HepG2 (cell line): ENCODE measurements at regions not wholly inside any gene's neighbourhood (a gene's known extent, or its start where the extent isn't known, plus 50 kb on each side); places are given as distances from the start of the nearest gene placed in this dataset.

Experiments
- EZH2 ChIP-seq: conservative IDR thresholded peaks from 2 replicates; pipeline ENCODE4 v1.6.1; 2012; ENCODE audit warnings: mild to moderate bottlenecking, low read depth, low read length, moderate library complexity
- HDAC6 ChIP-seq: fragments of 200-600 bp; sonication (generic); IDR thresholded peaks from 2 replicates; pipeline ENCODE4 v1.7.0; 2017; ENCODE audit warnings: mild to moderate bottlenecking, antibody characterized with exemption, low read length, low read depth
- JUNB ChIP-seq: sonication (generic); formaldehyde crosslinking; IDR thresholded peaks from 2 replicates; pipeline ENCODE4 v1.8.0; 2022; ENCODE audit warnings: missing genetic modification reagents, mild to moderate bottlenecking, borderline replicate concordance
- MIXL1 ChIP-seq: IDR thresholded peaks from 2 replicates; pipeline ENCODE4 v1.6.1; 2016
- NFYB ChIP-seq: sonication (generic); formaldehyde crosslinking; IDR thresholded peaks from 2 replicates; pipeline ENCODE4 v1.4.0; 2020; ENCODE audit warnings: missing genetic modification reagents
- SP2 ChIP-seq: sonication (generic); formaldehyde crosslinking; IDR thresholded peaks from 2 replicates; pipeline ENCODE4 v1.5.1; 2020; ENCODE audit warnings: mild to moderate bottlenecking, missing genetic modification reagents
- ZBTB4 ChIP-seq: sonication (generic); formaldehyde crosslinking; IDR thresholded peaks from 2 replicates; pipeline ENCODE4 v1.4.0; 2020; ENCODE audit warnings: missing genetic modification reagents, mild to moderate bottlenecking, borderline replicate concordance
- ZNF569 ChIP-seq: sonication (generic); formaldehyde crosslinking; IDR thresholded peaks from 2 replicates; pipeline ENCODE4 v1.5.0; 2020; ENCODE audit warnings: mild to moderate bottlenecking, missing genetic modification reagents, moderate library complexity, borderline replicate concordance
- TF ChIP-seq, protein P1 (sequence below): sonication (generic); formaldehyde crosslinking; IDR thresholded peaks from 2 replicates; pipeline ENCODE4 v1.5.0; 2020; ENCODE audit warnings: mild to moderate bottlenecking, missing genetic modification reagents, moderate library complexity

DNA sequence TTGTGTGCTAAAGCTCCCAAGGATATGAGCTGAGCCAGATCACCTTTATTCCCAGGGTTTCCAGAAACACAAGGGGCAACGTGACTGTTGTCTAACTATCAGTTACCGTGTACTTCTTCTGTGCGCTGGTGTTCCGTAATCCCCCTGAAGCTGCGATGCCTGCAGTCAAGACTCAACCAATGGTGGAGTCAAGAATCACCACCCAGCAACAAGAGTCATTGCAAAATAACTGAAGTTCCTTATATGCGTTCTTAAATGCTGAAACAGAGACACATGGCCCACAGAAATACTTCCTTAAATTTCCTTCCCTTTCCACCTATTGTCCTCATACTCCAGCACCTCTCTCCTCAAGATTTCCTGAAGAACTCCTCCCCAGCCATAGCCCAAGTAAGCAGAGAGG is 200.2 kb downstream of the KATNAL1 start:
- TF ChIP-seq, protein P1, sequence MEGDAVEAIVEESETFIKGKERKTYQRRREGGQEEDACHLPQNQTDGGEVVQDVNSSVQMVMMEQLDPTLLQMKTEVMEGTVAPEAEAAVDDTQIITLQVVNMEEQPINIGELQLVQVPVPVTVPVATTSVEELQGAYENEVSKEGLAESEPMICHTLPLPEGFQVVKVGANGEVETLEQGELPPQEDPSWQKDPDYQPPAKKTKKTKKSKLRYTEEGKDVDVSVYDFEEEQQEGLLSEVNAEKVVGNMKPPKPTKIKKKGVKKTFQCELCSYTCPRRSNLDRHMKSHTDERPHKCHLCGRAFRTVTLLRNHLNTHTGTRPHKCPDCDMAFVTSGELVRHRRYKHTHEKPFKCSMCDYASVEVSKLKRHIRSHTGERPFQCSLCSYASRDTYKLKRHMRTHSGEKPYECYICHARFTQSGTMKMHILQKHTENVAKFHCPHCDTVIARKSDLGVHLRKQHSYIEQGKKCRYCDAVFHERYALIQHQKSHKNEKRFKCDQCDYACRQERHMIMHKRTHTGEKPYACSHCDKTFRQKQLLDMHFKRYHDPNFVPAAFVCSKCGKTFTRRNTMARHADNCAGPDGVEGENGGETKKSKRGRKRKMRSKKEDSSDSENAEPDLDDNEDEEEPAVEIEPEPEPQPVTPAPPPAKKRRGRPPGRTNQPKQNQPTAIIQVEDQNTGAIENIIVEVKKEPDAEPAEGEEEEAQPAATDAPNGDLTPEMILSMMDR (CRISPR knock-in tag) = no peak
- TF ChIP-seq HDAC6 = no peak
- no peak for TF ChIP-seq ZNF569 (CRISPR knock-in tag)
- TF ChIP-seq EZH2 = no peak
- TF ChIP-seq NFYB (CRISPR knock-in tag) = no peak
- TF ChIP-seq ZBTB4 = no peak
- no peak for TF ChIP-seq MIXL1 (CRISPR knock-in tag)
- no peak for TF ChIP-seq JUNB
- no peak for TF ChIP-seq SP2 (CRISPR knock-in tag)
